GM21737 (cell line): ENCODE measurements at regions not wholly inside any gene's neighbourhood (a gene's known extent, or its start where the extent isn't known, plus 50 kb on each side); places are given as distances from the start of the nearest gene placed in this dataset.

Experiments
- ATAC-seq: cut with Tn5 transposase; IDR thresholded peaks from one replicate; pipeline ENCODE4 v1.9.1; 2021; ENCODE audit warnings: mild to moderate bottlenecking, moderate library complexity; ENCODE audit not compliant: unreplicated experiment

DNA sequence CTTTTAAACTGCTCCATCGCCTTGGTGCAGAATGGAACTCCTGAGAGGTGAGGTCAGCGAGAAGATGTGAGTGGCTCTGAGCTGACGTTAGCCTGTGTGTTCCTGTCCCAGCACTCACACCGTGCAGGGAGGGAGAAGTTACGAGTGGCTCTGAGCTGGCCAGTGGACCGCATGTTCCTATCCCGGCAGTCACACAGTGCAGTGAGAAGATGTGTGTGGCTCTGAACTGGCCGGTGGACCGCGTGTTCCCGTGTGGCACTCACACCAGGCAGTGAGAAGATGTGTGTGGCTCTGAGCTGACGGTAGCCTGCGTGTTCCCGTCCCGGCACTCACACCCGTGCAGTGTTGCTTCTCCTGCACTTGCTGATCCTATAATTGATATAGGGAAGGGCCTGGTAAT is 59.9 kb downstream of the VCPKMT start:
- no peak for ATAC-seq

DNA sequence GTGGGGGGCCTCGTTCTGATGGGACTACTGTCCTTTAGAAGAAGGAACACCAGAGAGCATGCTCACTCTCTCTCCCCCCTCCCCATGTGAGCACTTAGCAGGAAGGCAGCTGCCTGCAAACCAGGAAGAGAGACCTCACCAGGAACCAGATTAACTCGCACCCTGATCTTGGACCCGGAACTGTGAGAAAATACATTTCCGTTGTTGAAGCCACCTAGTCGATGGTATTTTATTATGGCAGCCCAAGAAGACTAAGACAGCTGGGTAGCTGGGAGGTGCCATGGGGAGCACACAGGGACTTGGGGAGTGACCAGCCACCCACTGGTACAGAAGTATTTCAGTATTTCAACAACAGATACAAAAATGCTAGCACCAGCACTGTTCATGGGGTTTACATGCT is 59.0 kb downstream of the VCPKMT start:
- no peak for ATAC-seq

DNA sequence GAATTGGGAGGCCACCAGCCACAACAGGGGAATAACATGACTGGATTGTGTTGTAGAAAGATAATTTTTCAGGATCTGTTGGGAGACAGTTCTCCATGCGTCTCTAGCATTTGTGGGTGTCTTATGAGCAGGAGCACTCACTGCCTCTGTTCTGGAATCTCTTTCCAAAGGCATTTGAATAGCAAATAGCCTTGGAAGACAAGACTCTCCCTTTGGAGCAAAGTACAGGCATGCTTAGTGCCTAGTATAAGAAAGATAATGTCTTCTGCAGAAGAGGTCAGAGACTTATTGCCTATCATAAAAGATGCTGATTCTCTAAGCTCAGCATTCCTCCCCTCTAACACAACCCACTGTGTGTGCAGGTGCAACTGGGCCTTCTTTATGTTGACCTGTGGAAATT is 58.3 kb downstream of the VCPKMT start:
- no peak for ATAC-seq
